Choroid plexus epithelial cell (primary cell): ENCODE measurements at regions not wholly inside any gene's neighbourhood (a gene's known extent, or its start where the extent isn't known, plus 50 kb on each side); places are given as distances from the start of the nearest gene placed in this dataset.
A peak's percentile ranks its signal among the peaks of the same experiment; 100 is the strongest.
"Not testable (repeated sequence)": the region's sequence is repeated elsewhere in the genome, so short reads cannot be mapped to it uniquely, and the experiment has no call there.

ENCODE experiments used
- DNase-seq: peaks from one replicate; pipeline ENCODE4 v3.0.0-alpha.2; 2010; ENCODE audit warnings: low read depth
- H3K4me3 ChIP-seq: 2 replicates; pipeline ENCODE4 v1.5.1; 2011; ENCODE audit warnings: low read depth, mild to moderate bottlenecking, control low read depth, low read length, moderate library complexity
- CTCF ChIP-seq: conservative IDR thresholded peaks from 2 replicates; pipeline ENCODE4 v1.5.1; 2011; ENCODE audit warnings: low read depth, mild to moderate bottlenecking, control low read depth, inconsistent platforms, low read length, moderate library complexity

- H3K4me3 ChIP-seq, result no peak overlapping the region
- peak; percentile 9 for DNase-seq
- no peak for TF ChIP-seq CTCF
Measured at GRCh38 chr3:39671116-39671515, 138.3 kb upstream of the MYRIP start.

GRCh38 chr3:39671600-39671999 is 137.8 kb upstream of the MYRIP start:
- H3K4me3 ChIP-seq, result no peak overlapping the region
- TF ChIP-seq CTCF, result no peak
- no peak for DNase-seq

- H3K4me3 ChIP-seq, result no peak overlapping the region
- DNase-seq, result peak; percentile 10
- no peak for TF ChIP-seq CTCF
Measured at GRCh38 chr3:39705351-39705900, 104.0 kb upstream of the MYRIP start.

GRCh38 chr3:39707314-39707909 is 102.0 kb upstream of the MYRIP start:
- DNase-seq, result peak; percentile 72
- peak; percentile 70 for TF ChIP-seq CTCF
- H3K4me3 ChIP-seq, result no peak overlapping the region

- no peak overlapping the region for H3K4me3 ChIP-seq
- no peak for DNase-seq
- TF ChIP-seq CTCF, result no peak
Measured at GRCh38 chr3:39712413-39713048, 96.9 kb upstream of the MYRIP start.

- not testable (repeated sequence) for H3K4me3 ChIP-seq, DNase-seq
Measured at GRCh38 chr3:39713341-39713740, 96.1 kb upstream of the MYRIP start.

GRCh38 chr3:39716849-39717248 is 92.6 kb upstream of the MYRIP start:
- H3K4me3 ChIP-seq, result no peak overlapping the region
- DNase-seq, result no peak
- TF ChIP-seq CTCF, result no peak
